AG09309 (cell line): ENCODE measurements at regions not wholly inside any gene's neighbourhood (a gene's known extent, or its start where the extent isn't known, plus 50 kb on each side); places are given as distances from the start of the nearest gene placed in this dataset.

Experiments
- DNase-seq: peaks from one replicate; pipeline ENCODE4 v3.0.0-alpha.2; 2010; ENCODE audit warnings: low read depth
- H3K4me3 ChIP-seq: 2 replicates; pipeline ENCODE4 v1.5.1; 2011; ENCODE audit warnings: mild to moderate bottlenecking, low read depth, low read length, moderate library complexity; ENCODE audit not compliant: control insufficient read depth
- CTCF ChIP-seq: IDR thresholded peaks from 2 replicates; pipeline ENCODE4 v1.5.1; 2011; ENCODE audit warnings: mild to moderate bottlenecking, low read depth, low read length, inconsistent platforms; ENCODE audit not compliant: insufficient read depth, control insufficient read depth; ENCODE audit errors: missing control alignments

GRCh38 chr5:82523633-82524032 lies 245.5 kb upstream of the RPS23 start:
- no peak overlapping the region for H3K4me3 ChIP-seq
- no peak for DNase-seq
- TF ChIP-seq CTCF = no peak

DNA sequence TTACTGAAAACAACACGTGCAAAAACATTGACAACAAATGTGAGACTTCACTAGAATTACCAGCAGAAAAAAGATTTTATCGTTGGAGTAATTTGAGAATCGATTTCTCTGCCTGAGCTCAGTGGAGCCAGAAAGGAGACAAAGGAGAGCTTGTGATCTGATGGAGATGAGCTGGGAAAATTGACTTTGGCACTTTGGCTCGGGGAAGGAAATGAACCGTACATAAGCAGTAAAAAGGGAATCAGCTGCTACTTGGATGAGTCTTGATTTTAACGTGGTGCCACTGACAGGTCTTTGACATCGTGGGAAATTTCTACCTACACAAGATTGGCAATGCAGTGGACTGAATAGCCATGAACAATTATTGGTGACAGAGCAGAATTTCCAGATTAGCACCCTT lies 244.7 kb upstream of the RPS23 start:
- no peak for DNase-seq
- TF ChIP-seq CTCF = no peak
- no peak overlapping the region for H3K4me3 ChIP-seq

- H3K4me3 ChIP-seq = no peak overlapping the region
- DNase-seq = no peak
- TF ChIP-seq CTCF = no peak
These were observed 243.4 kb upstream of the RPS23 start for GRCh38 chr5:82521431-82522051.

- no peak for DNase-seq
- no peak for TF ChIP-seq CTCF
- H3K4me3 ChIP-seq = no peak overlapping the region
These were observed 241.4 kb upstream of the RPS23 start for GRCh38 chr5:82519558-82519957.

- no peak for DNase-seq
- TF ChIP-seq CTCF = no peak
- no peak overlapping the region for H3K4me3 ChIP-seq
These were observed 239.5 kb upstream of the RPS23 start for GRCh38 chr5:82517544-82518075.

DNA sequence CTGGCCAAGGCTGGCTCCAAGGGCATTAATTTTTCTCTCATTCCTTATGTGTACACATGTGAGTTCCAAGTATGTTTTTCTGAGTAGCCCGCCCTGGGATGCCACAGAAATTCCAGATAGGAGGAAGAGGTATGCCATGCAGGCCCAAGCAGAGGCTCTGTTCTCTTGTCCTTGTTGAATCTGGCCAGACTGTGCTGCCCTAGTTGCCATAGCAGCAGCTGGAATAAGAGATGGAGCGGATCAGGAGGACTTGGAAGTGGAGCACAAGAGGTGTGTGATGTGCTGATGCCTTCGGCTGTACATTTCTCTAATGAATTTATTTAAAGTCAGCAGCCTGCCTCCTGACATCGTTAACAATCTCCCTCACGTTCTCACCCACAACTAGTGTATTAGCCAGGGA lies 235.6 kb upstream of the RPS23 start:
- no peak overlapping the region for H3K4me3 ChIP-seq
- no peak for TF ChIP-seq CTCF
- no peak for DNase-seq
